NCI-H146 treated with DMSO at 0.1 percent for 48 hours (cell line): ENCODE measurements at regions not wholly inside any gene's neighbourhood (a gene's known extent, or its start where the extent isn't known, plus 50 kb on each side); places are given as distances from the start of the nearest gene placed in this dataset.
"Not testable (repeated sequence)": the region's sequence is repeated elsewhere in the genome, so short reads cannot be mapped to it uniquely, and the experiment has no call there.

ENCODE experiments used
- DNase-seq: peaks from one replicate; lab custom pipeline; 2025; ENCODE audit not compliant: unreplicated experiment; lab: John Stamatoyannopoulos, UW

- not testable (repeated sequence) for DNase-seq
These were observed 64.4 kb downstream of the KLRB1 start for GRCh38 chr12:9543341-9543740.

GRCh38 chr12:9542827-9543226, 64.9 kb downstream of the KLRB1 start:
- DNase-seq, result not testable (repeated sequence)

- not testable (repeated sequence) for DNase-seq
These were observed 91.8 kb downstream of the KLRB1 start for GRCh38 chr12:9515925-9516324.

- not testable (repeated sequence) for DNase-seq
These were observed 95.0 kb downstream of the KLRB1 start for GRCh38 chr12:9512695-9513094.

- DNase-seq, result not testable (repeated sequence)
These were observed 97.2 kb downstream of the KLRB1 start for GRCh38 chr12:9510392-9511011.

- no peak for DNase-seq
These were observed 98.1 kb downstream of the KLRB1 start for GRCh38 chr12:9509464-9510161.

- DNase-seq, result no peak
These were observed 101.0 kb downstream of the KLRB1 start for GRCh38 chr12:9506746-9507145.

- DNase-seq, result not testable (repeated sequence)
These were observed 104.3 kb downstream of the KLRB1 start for GRCh38 chr12:9503384-9503783.

- not testable (repeated sequence) for DNase-seq
These were observed 104.9 kb downstream of the KLRB1 start for GRCh38 chr12:9502845-9503244.

GRCh38 chr12:9493325-9493724, 114.4 kb downstream of the KLRB1 start:
- not testable (repeated sequence) for DNase-seq

GRCh38 chr12:9481289-9481688, 126.4 kb downstream of the KLRB1 start:
- not testable (repeated sequence) for DNase-seq

- DNase-seq, result not testable (repeated sequence)
These were observed 133.5 kb downstream of the KLRB1 start for GRCh38 chr12:9474197-9474596.

GRCh38 chr12:9473638-9474037, 134.1 kb downstream of the KLRB1 start:
- DNase-seq, result not testable (repeated sequence)

GRCh38 chr12:9471501-9471900, 136.2 kb downstream of the KLRB1 start:
- DNase-seq, result not testable (repeated sequence)

- DNase-seq, result not testable (repeated sequence)
These were observed 137.3 kb downstream of the KLRB1 start for GRCh38 chr12:9470367-9470766.

- DNase-seq, result not testable (repeated sequence)
These were observed 137.8 kb downstream of the KLRB1 start for GRCh38 chr12:9469956-9470355.

GRCh38 chr12:9469463-9469862, 138.3 kb downstream of the KLRB1 start:
- not testable (repeated sequence) for DNase-seq

- not testable (repeated sequence) for DNase-seq
These were observed 138.7 kb downstream of the KLRB1 start for GRCh38 chr12:9468998-9469397.

GRCh38 chr12:9468144-9468543, 139.6 kb downstream of the KLRB1 start:
- DNase-seq, result not testable (repeated sequence)

GRCh38 chr12:9464408-9464807, 143.3 kb downstream of the KLRB1 start:
- DNase-seq, result no peak

GRCh38 chr12:9455516-9455915, 152.2 kb downstream of the KLRB1 start:
- not testable (repeated sequence) for DNase-seq

GRCh38 chr12:9454021-9454420, 153.7 kb downstream of the KLRB1 start:
- DNase-seq, result not testable (repeated sequence)
